Cardiac fibroblast (primary cell): ENCODE measurements at regions not wholly inside any gene's neighbourhood (a gene's known extent, or its start where the extent isn't known, plus 50 kb on each side); places are given as distances from the start of the nearest gene placed in this dataset.
"Not testable (repeated sequence)": the region's sequence is repeated elsewhere in the genome, so short reads cannot be mapped to it uniquely, and the experiment has no call there.

Source experiments
- DNase-seq, 2 donors: peaks; one replicate each; pipeline versions ENCODE4 v3.0.0 to v3.0.0-alpha.2; 2010; ENCODE audit warnings: low read depth in 2 of 2
- H3K4me3 ChIP-seq, 2 donors: replicated peaks in 1 of 2; 1 replicate in 1 of 2; 2 replicates in 1 of 2; pipeline ENCODE4 v1.5.1; 2011; ENCODE audit warnings: low read depth in 2 of 2, low read length in 2 of 2, mild to moderate bottlenecking in 2 of 2, moderate library complexity in 1 of 2
- CTCF ChIP-seq: IDR thresholded peaks from one replicate; pipeline ENCODE4 v1.5.1; 2011; ENCODE audit warnings: low read depth, mild to moderate bottlenecking, low read length, inconsistent platforms

- DNase-seq, result peak in 1 of 2 donors; percentile 28
- no peak overlapping the region for H3K4me3 ChIP-seq
- no peak for TF ChIP-seq CTCF
Observed at GRCh38 chr3:69658514-69659140, 80.6 kb upstream of the MITF start.

GRCh38 chr3:69657030-69657429 is 82.2 kb upstream of the MITF start:
- not testable (repeated sequence) for H3K4me3 ChIP-seq, DNase-seq

GRCh38 chr3:69651765-69652164 is 87.5 kb upstream of the MITF start:
- no peak overlapping the region for H3K4me3 ChIP-seq
- DNase-seq, result no peak
- TF ChIP-seq CTCF, result no peak

- no peak for TF ChIP-seq CTCF
- peak; percentile 58 to 64 for DNase-seq
- H3K4me3 ChIP-seq, result no peak overlapping the region
Observed at GRCh38 chr3:69650066-69650419, 89.2 kb upstream of the MITF start.

- no peak for TF ChIP-seq CTCF
- H3K4me3 ChIP-seq, result no peak overlapping the region
- DNase-seq, result peak; percentile 48 to 60
Observed at GRCh38 chr3:69649120-69650065, 89.9 kb upstream of the MITF start.

GRCh38 chr3:69648126-69648525 is 91.1 kb upstream of the MITF start:
- no peak for TF ChIP-seq CTCF
- peak in 1 of 2 donors; percentile 9 for DNase-seq
- H3K4me3 ChIP-seq, result no peak overlapping the region

- DNase-seq, result peak in 1 of 2 donors; percentile 42
- H3K4me3 ChIP-seq, result no peak overlapping the region
- no peak for TF ChIP-seq CTCF
Observed at GRCh38 chr3:69647511-69648110, 91.7 kb upstream of the MITF start.
